NCI-H1694 (cell line): ENCODE measurements at regions not wholly inside any gene's neighbourhood (a gene's known extent, or its start where the extent isn't known, plus 50 kb on each side); places are given as distances from the start of the nearest gene placed in this dataset.

Experiments used
- DNase-seq: peaks from one replicate; lab custom pipeline; 2025; lab: John Stamatoyannopoulos, UW

GRCh38 chr7:117929237-117929636, 56.0 kb upstream of the CTTNBP2 start:
- no peak for DNase-seq

DNA sequence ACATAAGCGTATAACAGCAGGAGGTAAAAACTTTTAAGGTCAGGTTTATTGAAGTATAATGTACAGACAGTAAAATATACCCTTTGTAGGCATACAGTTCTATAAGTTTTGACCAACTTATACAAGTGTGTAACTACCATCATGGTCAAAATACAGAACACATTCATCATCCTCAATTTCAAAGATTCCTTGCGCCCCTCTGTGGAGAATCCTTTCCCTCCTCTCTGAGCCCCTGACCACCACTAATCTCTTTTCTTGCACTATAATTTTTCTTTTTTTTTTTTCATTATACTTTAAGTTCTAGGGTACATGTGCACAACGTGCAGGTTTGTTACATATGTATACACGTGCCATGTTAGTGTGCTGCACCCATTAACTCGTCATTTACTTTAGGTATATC, 58.1 kb upstream of the CTTNBP2 start:
- DNase-seq: no peak

GRCh38 chr7:117937049-117937752, 64.0 kb upstream of the CTTNBP2 start:
- DNase-seq: no peak

- DNase-seq: no peak
These were observed 64.7 kb upstream of the CTTNBP2 start for GRCh38 chr7:117937753-117938483.

DNA sequence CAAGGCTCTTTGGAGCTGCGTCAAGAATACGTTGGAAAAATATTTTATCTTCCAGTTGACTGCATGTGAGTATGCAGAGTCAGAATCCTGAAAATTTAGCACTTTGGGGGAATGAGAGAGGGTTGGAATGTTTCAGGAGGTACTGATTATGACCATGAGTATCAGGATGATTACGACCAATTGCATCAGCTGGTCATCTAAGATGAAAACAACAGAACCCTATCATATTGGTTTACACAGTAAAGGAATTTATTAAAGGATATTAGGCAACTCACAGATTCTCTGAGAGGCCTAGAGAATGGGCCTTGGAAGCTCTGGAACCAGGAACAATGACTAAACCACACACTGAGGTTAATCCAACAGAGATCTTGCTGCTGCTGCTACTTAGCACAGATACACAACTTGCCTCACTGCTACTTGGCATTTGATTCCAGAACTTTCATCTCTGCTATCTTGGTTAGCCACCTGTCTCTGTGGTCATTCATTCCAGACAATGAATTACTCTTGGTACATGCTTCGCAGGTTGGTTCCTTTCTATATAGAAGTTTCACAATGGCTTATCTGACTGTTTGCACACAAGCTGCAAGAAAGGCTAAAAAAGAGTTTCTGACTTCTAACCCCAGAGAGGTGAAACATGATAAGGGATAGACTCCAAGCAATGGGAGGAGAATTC, 68.0 kb upstream of the CTTNBP2 start:
- DNase-seq: no peak

DNA sequence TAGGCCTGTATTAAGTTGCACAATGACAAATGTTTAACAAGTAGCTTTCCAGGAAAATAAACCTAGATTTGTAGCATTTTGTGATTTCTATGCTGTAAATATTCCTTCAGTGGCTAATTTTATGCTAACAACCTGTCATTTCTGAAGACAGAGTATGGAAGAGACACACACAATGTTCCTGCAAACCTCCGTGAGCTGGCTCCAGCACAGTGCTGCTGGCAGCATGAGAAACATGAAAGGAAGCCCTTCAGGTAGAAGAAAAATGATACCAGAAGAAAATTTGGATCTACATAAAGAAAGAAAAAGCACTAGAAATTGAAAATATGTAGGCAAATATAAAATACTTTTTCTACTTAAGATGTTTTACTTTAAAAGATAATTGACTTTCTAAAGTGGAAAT, 69.5 kb upstream of the CTTNBP2 start:
- no peak for DNase-seq

DNA sequence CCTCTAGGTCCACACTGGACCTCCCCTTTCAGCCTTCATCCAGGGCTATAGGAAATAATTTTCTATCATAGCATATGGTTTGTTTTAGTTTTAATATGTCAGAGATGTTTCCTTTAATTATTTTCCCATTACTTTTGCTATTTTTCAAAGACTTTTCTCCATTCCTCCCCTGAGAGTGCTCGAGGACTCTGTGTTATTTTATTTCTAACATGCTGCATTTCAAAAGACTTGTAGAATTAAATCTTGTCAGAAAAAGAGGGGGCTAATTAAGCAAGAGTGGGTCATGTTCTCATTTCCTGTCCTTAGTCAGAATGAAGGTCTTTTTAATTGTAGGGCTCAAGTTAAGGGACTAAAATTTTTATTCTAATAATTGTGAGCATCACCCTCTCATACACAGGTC, 71.6 kb upstream of the CTTNBP2 start:
- no peak for DNase-seq

DNA sequence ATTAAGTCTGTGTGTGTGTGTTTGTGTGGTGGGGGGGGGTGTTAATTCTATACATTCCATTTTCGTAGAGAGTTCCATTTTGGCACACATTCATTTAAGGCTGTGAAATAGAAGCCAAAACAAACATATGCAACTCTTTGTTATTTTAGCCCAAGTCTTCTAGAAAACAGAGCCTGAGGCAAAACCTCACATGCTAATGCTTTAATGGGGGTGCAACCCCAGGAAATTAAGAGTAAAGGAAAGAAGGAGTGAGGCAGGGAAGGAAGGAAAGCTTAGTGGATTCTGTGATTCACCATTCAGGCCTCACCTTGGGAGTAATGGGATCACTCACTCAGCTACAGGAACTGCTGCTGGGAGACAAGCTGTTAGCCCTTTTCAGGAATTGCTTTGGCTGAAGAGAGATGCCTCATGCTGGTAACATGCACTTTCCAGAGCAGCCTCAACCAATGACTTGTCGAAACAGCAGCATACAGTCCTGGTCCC, 73.0 kb upstream of the CTTNBP2 start:
- no peak for DNase-seq

DNA sequence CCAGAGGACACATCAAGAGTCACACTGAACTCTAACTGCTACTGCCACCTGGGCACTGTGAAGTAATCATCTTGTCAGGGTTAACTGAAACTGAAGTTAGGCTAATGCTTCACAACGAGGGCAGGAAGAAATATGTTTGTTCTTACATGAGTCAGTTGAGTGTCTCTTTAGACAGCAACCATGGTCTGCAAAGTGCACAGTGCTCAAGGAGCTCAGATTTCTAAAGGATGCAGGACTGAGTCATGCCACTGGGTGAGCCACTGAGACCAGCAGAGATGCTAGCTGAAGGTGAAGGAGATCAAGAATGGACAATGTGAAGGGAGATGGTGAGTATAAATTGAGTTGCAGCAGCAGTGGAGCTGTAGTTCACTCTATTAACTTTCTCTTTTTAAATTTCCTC, 76.0 kb upstream of the CTTNBP2 start:
- no peak for DNase-seq

- no peak for DNase-seq
These were observed 77.5 kb upstream of the CTTNBP2 start for GRCh38 chr7:117950601-117951260.

GRCh38 chr7:117951285-117951684, 78.0 kb upstream of the CTTNBP2 start:
- no peak for DNase-seq

- no peak for DNase-seq
These were observed 78.5 kb upstream of the CTTNBP2 start for GRCh38 chr7:117951691-117952280.

DNA sequence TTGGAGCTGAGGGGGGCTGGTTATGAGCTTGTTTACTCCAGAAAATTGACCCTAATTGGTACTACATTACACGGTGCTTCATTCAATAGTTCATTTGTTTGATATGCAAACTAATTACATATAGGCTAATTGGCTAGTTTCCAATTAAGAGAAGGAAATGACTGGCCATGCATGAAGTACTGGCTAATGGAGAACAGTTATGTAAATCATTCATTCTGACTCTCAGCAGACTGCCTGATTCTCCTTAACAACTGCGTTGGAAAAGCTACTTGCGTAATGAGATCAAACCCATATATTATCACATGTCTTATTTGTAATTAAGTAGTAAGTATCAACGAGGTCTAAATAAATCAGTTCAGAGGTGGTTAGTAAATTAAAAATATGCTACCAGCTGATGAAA, 81.8 kb upstream of the CTTNBP2 start:
- no peak for DNase-seq

DNA sequence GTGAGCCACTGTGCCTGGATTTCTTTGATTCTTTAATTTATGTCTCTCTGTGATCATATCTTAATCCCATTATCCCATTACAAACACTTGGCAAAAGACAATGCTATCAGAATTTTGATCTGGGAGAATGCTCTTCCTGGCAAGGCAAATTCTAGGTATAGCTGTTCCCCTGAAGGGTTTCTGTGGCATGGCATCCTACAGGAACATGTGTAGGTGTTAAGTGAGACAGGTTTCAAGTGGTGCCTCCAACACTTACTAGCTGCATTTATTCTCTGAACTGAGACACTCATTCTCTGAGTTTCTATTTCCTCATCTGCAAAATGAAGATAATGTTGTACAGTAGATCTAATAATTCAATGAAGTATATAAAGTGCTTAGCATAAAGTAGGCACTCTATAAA, 87.1 kb upstream of the CTTNBP2 start:
- DNase-seq: no peak

GRCh38 chr7:117961235-117961634, 88.0 kb upstream of the CTTNBP2 start:
- no peak for DNase-seq

GRCh38 chr7:117962366-117962994, 89.2 kb upstream of the CTTNBP2 start:
- no peak for DNase-seq

DNA sequence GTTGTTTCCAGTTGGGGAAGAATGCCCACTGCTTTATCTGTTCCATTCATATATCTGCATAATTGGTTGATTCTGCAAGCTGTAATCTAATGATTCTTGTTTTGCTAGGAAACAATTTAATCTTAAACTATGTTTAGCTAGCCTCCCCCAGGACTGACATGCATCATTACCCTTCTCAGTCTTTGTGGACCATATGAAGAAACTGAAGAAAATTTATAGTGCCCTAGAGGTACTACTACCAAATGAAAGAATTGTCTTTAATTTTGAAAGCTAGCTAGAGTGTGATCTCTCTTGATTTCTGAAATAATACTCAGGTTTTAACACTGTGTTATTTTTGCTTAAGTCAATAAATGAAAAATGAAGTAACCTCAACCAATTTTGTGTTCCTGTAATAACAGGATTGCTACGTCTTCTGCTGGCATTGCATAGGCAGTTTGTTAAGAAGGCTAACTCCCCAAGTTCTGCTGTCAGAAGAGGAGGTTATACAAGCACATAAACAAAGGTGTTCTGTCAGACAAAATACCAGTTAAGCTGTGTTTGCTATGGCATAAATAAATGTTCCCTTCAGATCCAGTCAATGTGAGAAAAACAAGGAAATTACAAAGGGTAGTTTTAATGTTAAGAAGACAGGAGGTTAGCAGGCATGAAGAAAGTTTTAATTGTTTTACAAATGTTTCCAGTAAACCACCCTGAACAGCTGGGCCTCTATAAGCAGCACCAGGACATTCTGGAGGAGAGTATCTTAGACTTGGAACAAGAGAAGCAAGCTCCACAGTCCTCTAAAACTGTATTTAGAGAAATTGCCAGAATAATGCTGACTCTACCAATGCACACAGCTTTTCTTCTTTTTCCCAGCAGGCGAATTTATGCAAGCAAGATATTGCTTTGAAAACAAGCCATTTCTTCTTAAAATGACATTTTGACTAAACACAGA, 90.3 kb upstream of the CTTNBP2 start:
- no peak for DNase-seq

DNA sequence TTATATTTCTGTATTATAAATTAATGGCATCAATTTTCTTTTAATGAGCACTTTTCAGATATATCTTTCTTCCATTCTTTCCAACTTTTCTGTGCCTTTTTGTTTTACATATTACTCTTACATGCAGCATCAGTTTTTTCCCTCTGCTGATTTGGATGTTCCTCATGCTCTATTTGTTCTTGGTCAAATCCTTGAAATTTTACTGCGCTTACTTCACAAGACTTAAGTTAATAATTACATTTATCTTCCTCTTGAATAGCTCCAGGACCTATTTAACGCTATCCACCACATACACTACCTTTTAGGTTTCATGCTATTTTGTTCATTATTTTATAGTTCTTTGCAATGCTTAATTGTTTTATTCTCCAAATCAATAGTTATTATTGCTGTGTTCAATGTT, 97.6 kb upstream of the CTTNBP2 start:
- no peak for DNase-seq

GRCh38 chr7:117971556-117972244, 98.5 kb upstream of the CTTNBP2 start:
- DNase-seq: no peak

DNA sequence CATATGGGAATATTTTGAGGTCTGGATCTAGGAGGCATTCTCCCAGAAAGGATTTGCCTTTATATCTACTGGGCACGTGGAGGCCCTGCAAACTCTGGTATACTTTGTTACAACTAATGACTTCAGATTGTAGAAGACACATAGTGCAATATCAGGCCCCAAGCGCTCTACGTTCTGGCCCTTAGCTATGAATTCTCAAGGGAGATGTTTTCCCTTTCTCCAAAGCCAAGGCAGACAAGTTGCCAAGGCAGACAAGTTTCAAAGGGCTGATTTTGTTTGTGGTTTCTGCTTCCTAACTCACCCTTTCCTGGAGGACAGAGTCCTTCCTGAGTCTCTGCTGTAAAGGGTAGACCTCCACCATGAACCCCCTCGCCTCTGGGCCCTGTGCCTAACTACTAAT, 99.4 kb upstream of the CTTNBP2 start:
- no peak for DNase-seq
